Hindlimb muscle (tissue), 1 donor: ENCODE measurements at regions not wholly inside any gene's neighbourhood (a gene's known extent, or its start where the extent isn't known, plus 50 kb on each side); places are given as distances from the start of the nearest gene placed in this dataset.
"Not testable (repeated sequence)": the region's sequence is repeated elsewhere in the genome, so short reads cannot be mapped to it uniquely, and the experiment has no call there.

Source experiments
- DNase-seq: peaks from one replicate; pipeline ENCODE4 v3.0.0-alpha.2; 2013

- DNase-seq, result no peak
Measured at GRCh38 chr3:153621953-153622352, 459.9 kb downstream of the RAP2B start.

GRCh38 chr3:153623834-153624233 lies 461.8 kb downstream of the RAP2B start:
- DNase-seq, result no peak

GRCh38 chr3:153624310-153625030 lies 462.4 kb downstream of the RAP2B start:
- no peak for DNase-seq

GRCh38 chr3:153625506-153625905 lies 463.5 kb downstream of the RAP2B start:
- DNase-seq, result no peak

- no peak for DNase-seq
Measured at GRCh38 chr3:153626158-153626557, 464.1 kb downstream of the RAP2B start.

- DNase-seq, result peak; percentile 3
Measured at GRCh38 chr3:153628591-153628990, 466.6 kb downstream of the RAP2B start.

- no peak for DNase-seq
Measured at GRCh38 chr3:153629148-153629547, 467.1 kb downstream of the RAP2B start.

- DNase-seq, result no peak
Measured at GRCh38 chr3:153631102-153631501, 469.1 kb downstream of the RAP2B start.

GRCh38 chr3:153631664-153632063 lies 469.6 kb downstream of the RAP2B start:
- no peak for DNase-seq

GRCh38 chr3:153633407-153633806 lies 471.4 kb downstream of the RAP2B start:
- DNase-seq, result no peak

- DNase-seq, result no peak
Measured at GRCh38 chr3:153634683-153635082, 472.7 kb downstream of the RAP2B start.

GRCh38 chr3:153639631-153640030 lies 477.6 kb downstream of the RAP2B start:
- peak; percentile 25 for DNase-seq

GRCh38 chr3:153640689-153641665 lies 479.0 kb downstream of the RAP2B start:
- no peak for DNase-seq

GRCh38 chr3:153642576-153642975 lies 478.6 kb upstream of the ARHGEF26 start:
- DNase-seq, result not testable (repeated sequence)

GRCh38 chr3:153643471-153643870 lies 477.7 kb upstream of the ARHGEF26 start:
- not testable (repeated sequence) for DNase-seq

GRCh38 chr3:153649286-153649839 lies 471.8 kb upstream of the ARHGEF26 start:
- no peak for DNase-seq

GRCh38 chr3:153652076-153652475 lies 469.1 kb upstream of the ARHGEF26 start:
- DNase-seq, result peak; percentile 23

- no peak for DNase-seq
Measured at GRCh38 chr3:153657046-153657445, 464.1 kb upstream of the ARHGEF26 start.

GRCh38 chr3:153657461-153657860 lies 463.7 kb upstream of the ARHGEF26 start:
- no peak for DNase-seq

GRCh38 chr3:153658136-153658535 lies 463.1 kb upstream of the ARHGEF26 start:
- DNase-seq, result no peak

GRCh38 chr3:153666991-153667740 lies 454.0 kb upstream of the ARHGEF26 start:
- no peak for DNase-seq

- DNase-seq, result no peak
Measured at GRCh38 chr3:153669527-153669926, 451.7 kb upstream of the ARHGEF26 start.

GRCh38 chr3:153670577-153670976 lies 450.6 kb upstream of the ARHGEF26 start:
- no peak for DNase-seq
